OCI-LY1 (cell line): ENCODE measurements at regions not wholly inside any gene's neighbourhood (a gene's known extent, or its start where the extent isn't known, plus 50 kb on each side); places are given as distances from the start of the nearest gene placed in this dataset.
A peak's percentile ranks its signal among the peaks of the same experiment; 100 is the strongest.
"Not testable (repeated sequence)": the region's sequence is repeated elsewhere in the genome, so short reads cannot be mapped to it uniquely, and the experiment has no call there.

Experiments
- H2AFZ ChIP-seq: fragments of 200-600 bp; sonication (generic), shearing (Covaris generic); 2 replicates; pipeline ENCODE4 v1.6.0; 2014; ENCODE audit warnings: antibody characterized with exemption, mild to moderate bottlenecking, low read length
- H3F3A ChIP-seq: fragments of 200-600 bp; sonication (generic), shearing (Covaris generic); 2 replicates; pipeline ENCODE4 v1.6.0; 2014; ENCODE audit warnings: mild to moderate bottlenecking, antibody characterized with exemption, low read length, moderate library complexity; ENCODE audit not compliant: insufficient read depth
- H3K27ac ChIP-seq: fragments of 200-600 bp; sonication (generic); 2 replicates; pipeline ENCODE4 v1.5.1; 2014; ENCODE audit warnings: low read length, mixed run types, mild to moderate bottlenecking, low read depth; ENCODE audit not compliant: poor library complexity, severe bottlenecking
- H3K27me3 ChIP-seq: fragments of 200-600 bp; sonication (generic); 2 replicates; pipeline ENCODE4 v1.6.0; 2014; ENCODE audit warnings: antibody characterized with exemption, mild to moderate bottlenecking, low read length, moderate library complexity; ENCODE audit not compliant: insufficient read depth
- H3K36me3 ChIP-seq: fragments of 200-600 bp; sonication (generic); 2 replicates; pipeline ENCODE4 v1.6.1; 2014; ENCODE audit warnings: mild to moderate bottlenecking, antibody characterized with exemption, low read length, moderate library complexity, mixed read lengths; ENCODE audit not compliant: insufficient read depth
- H3K4me1 ChIP-seq: fragments of 200-600 bp; sonication (generic); 2 replicates; pipeline ENCODE4 v1.5.1; 2014; ENCODE audit warnings: mild to moderate bottlenecking, low read length, moderate library complexity; ENCODE audit not compliant: insufficient read depth, severe bottlenecking
- H3K4me2 ChIP-seq: fragments of 200-600 bp; sonication (generic), shearing (Covaris generic); 2 replicates; pipeline ENCODE4 v1.6.1; 2014; ENCODE audit warnings: low read length
- H3K4me3 ChIP-seq: fragments of 200-600 bp; sonication (generic); 2 replicates; pipeline ENCODE4 v1.5.1; 2014; ENCODE audit warnings: low read length, low read depth, mild to moderate bottlenecking, mixed read lengths; ENCODE audit not compliant: poor library complexity, severe bottlenecking
- H3K79me2 ChIP-seq: fragments of 200-600 bp; shearing (Covaris generic); 2 replicates; pipeline ENCODE4 v1.6.1; 2016; ENCODE audit warnings: mixed run types, low read length, mixed read lengths; ENCODE audit not compliant: insufficient read depth
- H3K9ac ChIP-seq: fragments of 200-600 bp; sonication (generic), shearing (Covaris generic); 2 replicates; pipeline ENCODE4 v1.6.1; 2014; ENCODE audit warnings: mild to moderate bottlenecking, low read length, mixed read lengths
- H3K9me2 ChIP-seq: fragments of 200-600 bp; sonication (generic), shearing (Covaris generic); 2 replicates; pipeline ENCODE4 v1.6.1; 2014; ENCODE audit warnings: low read depth, mild to moderate bottlenecking, low read length, mixed read lengths
- H3K9me3 ChIP-seq: fragments of 200-600 bp; shearing (Covaris generic); 2 replicates; pipeline ENCODE4 v1.6.1; 2014; ENCODE audit warnings: low read length, mixed read lengths
- H4K20me1 ChIP-seq: fragments of 200-600 bp; sonication (generic), shearing (Covaris generic); 2 replicates; pipeline ENCODE4 v1.6.0; 2016; ENCODE audit warnings: mild to moderate bottlenecking, low read length; ENCODE audit not compliant: insufficient read depth
- CTCF ChIP-seq: fragments of 200-600 bp; sonication (generic), shearing (Covaris generic); IDR thresholded peaks from 2 replicates; pipeline ENCODE4 v1.5.1; 2017; ENCODE audit warnings: mild to moderate bottlenecking, antibody characterized with exemption, low read length, moderate library complexity, mixed read lengths
- EZH2 ChIP-seq: fragments of 200-600 bp; sonication (generic), shearing (Covaris generic); IDR thresholded peaks from 2 replicates; pipeline ENCODE4 v1.8.0; 2017; ENCODE audit warnings: borderline replicate concordance, mixed run types, mild to moderate bottlenecking, antibody characterized with exemption, low read length, moderate library complexity, mixed read lengths

DNA sequence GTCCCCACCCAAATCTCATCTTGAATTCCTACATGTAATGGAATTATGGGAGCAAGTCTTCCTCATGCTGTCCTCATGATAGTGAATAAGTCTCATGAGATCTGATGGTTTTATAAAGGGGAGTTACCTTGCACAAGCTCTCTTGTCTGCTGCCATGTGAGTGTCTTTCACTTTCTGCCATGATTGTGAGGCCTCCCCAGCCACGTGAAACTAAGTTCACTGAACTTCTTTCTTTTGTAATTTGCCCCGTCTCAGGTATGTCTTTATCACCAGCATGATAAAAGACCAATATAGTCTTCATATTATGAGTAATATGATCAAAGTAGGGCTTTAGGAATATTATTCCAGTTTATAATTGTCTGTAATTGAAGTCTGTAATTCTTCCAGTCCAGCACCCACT lies 86.3 kb upstream of the ANO5 start:
- no peaks in the 10 kb centered on the region for H3K79me2 ChIP-seq
- no peak for TF ChIP-seq CTCF
- TF ChIP-seq EZH2 = no peak
- H3K27me3 ChIP-seq = no peaks in the 10 kb centered on the region

DNA sequence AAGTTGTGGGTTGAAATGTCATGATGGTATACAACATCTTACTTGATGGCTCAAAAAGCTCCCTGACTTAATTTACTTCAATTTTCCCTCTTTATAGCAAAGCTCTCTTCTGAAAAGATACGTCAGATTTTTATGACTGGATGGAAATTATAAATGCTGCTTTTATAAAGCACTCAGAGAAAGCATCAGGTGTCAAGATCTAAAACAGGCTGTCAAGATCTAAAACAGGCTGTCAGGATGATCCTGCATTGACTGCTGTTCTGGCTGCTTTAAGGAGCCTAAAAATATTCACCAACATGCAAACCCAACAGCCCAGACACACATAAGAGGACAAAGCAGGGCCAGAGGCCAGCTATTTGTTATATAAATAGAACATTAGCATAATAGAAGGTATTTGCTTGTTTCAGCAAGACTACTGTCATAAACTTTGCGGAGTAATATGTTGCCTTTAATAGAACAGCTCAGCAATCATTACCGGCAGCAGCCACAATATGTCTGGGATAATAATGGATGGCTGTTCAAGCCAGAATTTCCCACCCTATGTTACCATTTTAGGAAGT lies 77.3 kb upstream of the ANO5 start:
- H3K9me3 ChIP-seq = no peaks in the 10 kb centered on the region
- no peak overlapping the region for H3K4me3 ChIP-seq
- H3K27ac ChIP-seq = no peak overlapping the region
- H3K27me3 ChIP-seq = no peaks in the 10 kb centered on the region
- H3K9me2 ChIP-seq = no peaks in the 10 kb centered on the region
- no peaks in the 10 kb centered on the region for H3K79me2 ChIP-seq
- TF ChIP-seq EZH2 (no peak), CTCF (no peak)
- no peaks in the 10 kb centered on the region for H3F3A ChIP-seq
- no peak overlapping the region for H2AFZ ChIP-seq
- no peaks in the 10 kb centered on the region for H3K4me1 ChIP-seq
- H3K9ac ChIP-seq = no peak overlapping the region
- H3K4me2 ChIP-seq = no peak overlapping the region
- no peaks in the 10 kb centered on the region for H3K36me3 ChIP-seq
- H4K20me1 ChIP-seq = no peaks in the 10 kb centered on the region

More for the DNA sequence above, 86.3 kb upstream of the ANO5 start:
- Histone ChIP-seq H2AFZ (no peak overlapping the region), H3K9me2 (no peaks in the 10 kb centered on the region), H3K4me1 (no peaks in the 10 kb centered on the region), H3K4me3 (no peak overlapping the region), H3F3A (no peaks in the 10 kb centered on the region), H3K4me2 (no peak overlapping the region), H3K36me3 (no peaks in the 10 kb centered on the region), H3K9ac (no peak overlapping the region), H3K27ac (no peak overlapping the region), H4K20me1 (no peaks in the 10 kb centered on the region), H3K9me3 (no peaks in the 10 kb centered on the region)

DNA sequence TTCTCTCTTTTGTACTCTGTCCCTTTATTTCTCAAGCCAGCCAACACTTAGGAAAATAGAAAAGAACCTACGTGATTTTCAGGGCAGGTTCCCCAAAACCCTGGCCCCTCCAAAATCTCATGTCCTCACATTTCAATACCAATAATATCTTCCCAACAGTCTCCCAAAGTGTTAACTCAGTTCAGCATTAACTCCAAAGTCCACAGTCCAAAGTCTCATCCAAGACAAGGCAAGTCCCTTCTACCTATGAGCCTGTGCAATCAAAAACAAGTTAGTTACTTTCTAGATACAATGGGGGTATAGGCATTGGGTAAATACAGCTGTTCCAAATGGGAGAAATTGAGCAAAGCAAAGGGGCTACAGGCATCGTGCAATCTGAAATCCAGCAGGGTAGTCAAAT lies 64.9 kb upstream of the ANO5 start:
- not testable (repeated sequence) for H3K4me1 ChIP-seq, H3F3A ChIP-seq, H3K4me3 ChIP-seq, H3K79me2 ChIP-seq, H3K9ac ChIP-seq, H4K20me1 ChIP-seq, H2AFZ ChIP-seq, H3K9me3 ChIP-seq, H3K9me2 ChIP-seq, H3K27ac ChIP-seq, H3K36me3 ChIP-seq, H3K4me2 ChIP-seq, H3K27me3 ChIP-seq

GRCh38 chr11:22130462-22131053 lies 62.3 kb upstream of the ANO5 start:
- Histone ChIP-seq H3K4me2 (no peak overlapping the region), H3K79me2 (no peaks in the 10 kb centered on the region), H3K27ac (no peak overlapping the region), H3K9me2 (no peaks in the 10 kb centered on the region), H2AFZ (no peak overlapping the region), H3K36me3 (no peaks in the 10 kb centered on the region), H3K9me3 (no peaks in the 10 kb centered on the region), H3K4me1 (no peaks in the 10 kb centered on the region), H3K4me3 (no peak overlapping the region), H4K20me1 (no peaks in the 10 kb centered on the region), H3K27me3 (no peaks in the 10 kb centered on the region), H3K9ac (no peak overlapping the region), H3F3A (no peaks in the 10 kb centered on the region)
- TF ChIP-seq CTCF (peak; percentile 57), EZH2 (no peak)
